ENCODE measurements at regions not wholly inside any gene's neighbourhood (a gene's known extent, or its start where the extent isn't known, plus 50 kb on each side); places are given as distances from the start of the nearest gene placed in this dataset.
"Not testable (repeated sequence)": the region's sequence is repeated elsewhere in the genome, so short reads cannot be mapped to it uniquely, and the experiment has no call there.

DNA sequence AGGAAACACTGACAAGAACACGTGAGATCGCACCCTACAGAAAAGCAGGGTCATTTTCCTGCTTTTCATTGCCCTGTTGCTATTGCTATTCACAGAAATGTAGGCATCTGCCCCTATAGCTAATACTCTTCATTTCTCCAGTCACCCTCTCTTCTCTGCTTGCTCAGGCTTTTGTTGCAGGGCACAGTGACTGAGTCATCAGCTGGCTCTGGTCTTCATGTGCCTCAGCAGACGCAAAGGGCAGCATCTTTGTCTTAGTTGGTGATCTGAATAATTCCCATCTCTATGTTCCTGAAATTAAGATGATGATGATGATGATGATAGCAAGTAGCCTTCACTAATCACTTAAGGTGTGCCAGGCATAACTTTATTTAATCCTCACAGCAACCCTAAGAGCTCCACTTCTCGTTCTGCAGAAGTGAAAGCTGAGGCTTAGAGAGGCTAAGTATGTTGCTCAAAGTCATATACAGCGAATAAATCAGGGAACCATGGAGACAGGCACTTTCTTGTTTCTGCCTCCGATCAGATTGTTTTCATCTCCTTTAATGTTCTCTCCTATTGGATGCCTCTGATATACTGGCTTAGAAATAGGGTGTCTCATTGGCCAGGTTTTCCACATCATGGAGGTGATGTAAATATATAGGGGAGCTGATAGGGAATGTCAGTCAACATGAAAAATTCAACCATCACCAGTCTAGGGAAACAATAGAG, 133.0 kb upstream of the STK32A start:
- DNase-seq = no peak
- peaks cover 11% of the 10 kb centered on the region for H3K4me1 Mint-ChIP-seq (ENCODE audit: low read depth, unreplicated experiment)
- no peak overlapping the region for H3K4me3 Mint-ChIP-seq (ENCODE audit: unreplicated experiment)
- no peak overlapping the region for H3K27ac Mint-ChIP-seq (ENCODE audit: unreplicated experiment)
- peaks cover 2% of the 10 kb centered on the region for H3K27me3 Mint-ChIP-seq (ENCODE audit: unreplicated experiment)
- TF ChIP-seq, protein P1, sequence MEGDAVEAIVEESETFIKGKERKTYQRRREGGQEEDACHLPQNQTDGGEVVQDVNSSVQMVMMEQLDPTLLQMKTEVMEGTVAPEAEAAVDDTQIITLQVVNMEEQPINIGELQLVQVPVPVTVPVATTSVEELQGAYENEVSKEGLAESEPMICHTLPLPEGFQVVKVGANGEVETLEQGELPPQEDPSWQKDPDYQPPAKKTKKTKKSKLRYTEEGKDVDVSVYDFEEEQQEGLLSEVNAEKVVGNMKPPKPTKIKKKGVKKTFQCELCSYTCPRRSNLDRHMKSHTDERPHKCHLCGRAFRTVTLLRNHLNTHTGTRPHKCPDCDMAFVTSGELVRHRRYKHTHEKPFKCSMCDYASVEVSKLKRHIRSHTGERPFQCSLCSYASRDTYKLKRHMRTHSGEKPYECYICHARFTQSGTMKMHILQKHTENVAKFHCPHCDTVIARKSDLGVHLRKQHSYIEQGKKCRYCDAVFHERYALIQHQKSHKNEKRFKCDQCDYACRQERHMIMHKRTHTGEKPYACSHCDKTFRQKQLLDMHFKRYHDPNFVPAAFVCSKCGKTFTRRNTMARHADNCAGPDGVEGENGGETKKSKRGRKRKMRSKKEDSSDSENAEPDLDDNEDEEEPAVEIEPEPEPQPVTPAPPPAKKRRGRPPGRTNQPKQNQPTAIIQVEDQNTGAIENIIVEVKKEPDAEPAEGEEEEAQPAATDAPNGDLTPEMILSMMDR (IDR thresholded peaks at IDR 0.05; ENCODE audit: partially characterized antibody, unreplicated experiment) = no peak
- no peaks in the 10 kb centered on the region for H3K9me3 Mint-ChIP-seq (ENCODE audit: unreplicated experiment)
- H3K36me3 Mint-ChIP-seq (ENCODE audit: unreplicated experiment) = no peaks in the 10 kb centered on the region

DNA sequence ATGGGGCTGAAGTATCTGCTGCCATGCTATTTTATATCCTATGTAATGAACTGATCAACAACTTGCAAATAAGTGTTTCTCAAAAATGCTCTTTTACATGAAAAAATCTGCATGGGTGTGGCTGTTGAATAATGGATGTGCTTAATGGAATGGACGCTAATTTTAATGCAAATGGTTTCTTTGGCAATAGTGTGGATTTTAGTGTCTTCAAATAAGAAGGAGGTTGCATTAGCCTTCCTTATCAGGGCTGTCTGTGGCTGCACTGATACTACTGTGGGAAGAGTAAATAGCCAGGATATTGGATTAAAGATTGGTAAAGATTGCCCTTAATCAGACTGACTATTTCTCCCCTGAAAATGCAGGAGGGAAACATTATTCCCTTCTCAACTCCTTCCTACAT, 121.9 kb upstream of the STK32A start:
- TF ChIP-seq, protein P1 (IDR thresholded peaks at IDR 0.05; ENCODE audit: partially characterized antibody, unreplicated experiment) = no peak
- no peaks in the 10 kb centered on the region for H3K36me3 Mint-ChIP-seq (ENCODE audit: unreplicated experiment)

DNA sequence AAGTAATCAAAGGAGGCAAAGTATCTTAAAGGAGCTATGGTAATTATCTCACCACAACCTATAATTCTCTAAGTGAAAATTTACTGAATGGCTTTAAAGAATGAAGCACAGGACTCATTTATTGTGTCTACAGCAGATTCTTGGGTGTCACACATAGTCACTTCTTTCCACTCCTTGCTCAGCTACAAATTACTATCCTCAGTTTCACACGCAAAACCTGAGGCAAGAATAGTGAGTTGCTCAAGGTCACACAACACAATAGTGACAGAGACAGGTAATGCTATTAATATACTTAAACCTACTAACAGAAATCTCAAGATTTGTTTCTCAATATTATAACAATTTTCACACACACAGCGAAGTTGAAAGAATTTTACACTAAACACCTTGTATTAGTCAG, 120.9 kb upstream of the STK32A start:
- Mint-ChIP-seq H3K36me3 (ENCODE audit: unreplicated experiment) (no peaks in the 10 kb centered on the region), H3K4me3 (ENCODE audit: unreplicated experiment) (no peak overlapping the region), H3K27me3 (ENCODE audit: unreplicated experiment) (no peaks in the 10 kb centered on the region), H3K9me3 (ENCODE audit: unreplicated experiment) (no peaks in the 10 kb centered on the region), H3K4me1 (ENCODE audit: low read depth, unreplicated experiment) (no peaks in the 10 kb centered on the region), H3K27ac (ENCODE audit: unreplicated experiment) (no peak overlapping the region)
- DNase-seq = no peak
- TF ChIP-seq, protein P1 (IDR thresholded peaks at IDR 0.05; ENCODE audit: partially characterized antibody, unreplicated experiment) = no peak

More for the DNA sequence above, 121.9 kb upstream of the STK32A start:
- H3K4me3 Mint-ChIP-seq (ENCODE audit: unreplicated experiment) = no peak overlapping the region
- no peaks in the 10 kb centered on the region for H3K4me1 Mint-ChIP-seq (ENCODE audit: low read depth, unreplicated experiment)
- no peaks in the 10 kb centered on the region for H3K9me3 Mint-ChIP-seq (ENCODE audit: unreplicated experiment)
- no peak overlapping the region for H3K27ac Mint-ChIP-seq (ENCODE audit: unreplicated experiment)
- DNase-seq = no peak
- H3K27me3 Mint-ChIP-seq (ENCODE audit: unreplicated experiment) = no peaks in the 10 kb centered on the region

DNA sequence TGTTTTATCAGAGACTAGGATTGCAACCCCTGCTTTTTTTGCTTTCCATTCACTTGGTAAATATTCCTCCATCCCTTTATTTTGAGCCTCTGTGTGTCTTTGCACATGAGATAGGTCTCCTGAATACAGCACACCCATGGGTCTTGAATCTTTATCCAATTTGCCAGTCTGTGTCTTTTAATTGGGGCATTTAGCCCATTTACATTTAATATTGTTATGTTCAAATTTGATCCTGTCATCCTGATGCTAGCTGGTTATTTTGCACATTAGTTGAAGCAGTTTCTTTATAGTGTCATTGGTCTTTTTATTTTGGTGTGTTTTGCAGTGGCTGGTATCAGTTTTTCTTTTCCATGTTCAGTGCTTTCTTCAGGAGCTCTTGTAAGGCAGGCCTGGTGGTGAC, 95.1 kb upstream of the STK32A start:
- H3K4me1 Mint-ChIP-seq (ENCODE audit: low read depth, unreplicated experiment); H3K9me3 Mint-ChIP-seq (ENCODE audit: unreplicated experiment); H3K27ac Mint-ChIP-seq (ENCODE audit: unreplicated experiment); DNase-seq; H3K4me3 Mint-ChIP-seq (ENCODE audit: unreplicated experiment); H3K27me3 Mint-ChIP-seq (ENCODE audit: unreplicated experiment): not testable (repeated sequence)
- H3K36me3 Mint-ChIP-seq (ENCODE audit: unreplicated experiment) = peaks cover 23% of the 10 kb centered on the region

DNA sequence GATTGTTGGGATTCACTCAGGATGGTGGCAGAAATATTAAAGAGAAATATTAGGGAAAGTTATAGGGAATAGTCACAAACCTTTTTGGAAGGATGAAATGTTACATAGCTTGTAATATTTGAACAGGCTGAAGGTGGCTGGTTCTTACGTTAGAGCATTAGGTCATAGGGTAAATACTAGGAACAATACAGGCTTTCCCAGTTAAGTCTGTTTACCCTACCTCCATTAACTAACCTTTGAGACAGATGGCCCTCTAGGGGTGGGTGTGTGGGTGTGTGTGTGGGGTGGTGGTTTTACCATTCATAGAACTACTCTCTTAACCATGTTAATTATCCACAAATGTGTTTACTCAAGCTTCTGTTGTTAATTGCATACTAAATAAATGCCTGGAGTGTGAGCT, 94.3 kb upstream of the STK32A start:
- Mint-ChIP-seq H3K4me3 (ENCODE audit: unreplicated experiment) (no peak overlapping the region), H3K4me1 (ENCODE audit: low read depth, unreplicated experiment) (no peaks in the 10 kb centered on the region), H3K27ac (ENCODE audit: unreplicated experiment) (no peak overlapping the region), H3K36me3 (ENCODE audit: unreplicated experiment) (peaks cover 23% of the 10 kb centered on the region), H3K9me3 (ENCODE audit: unreplicated experiment) (peaks cover 9% of the 10 kb centered on the region), H3K27me3 (ENCODE audit: unreplicated experiment) (no peaks in the 10 kb centered on the region)
- TF ChIP-seq, protein P1 (IDR thresholded peaks at IDR 0.05; ENCODE audit: partially characterized antibody, unreplicated experiment) = no peak
- no peak for DNase-seq

DNA sequence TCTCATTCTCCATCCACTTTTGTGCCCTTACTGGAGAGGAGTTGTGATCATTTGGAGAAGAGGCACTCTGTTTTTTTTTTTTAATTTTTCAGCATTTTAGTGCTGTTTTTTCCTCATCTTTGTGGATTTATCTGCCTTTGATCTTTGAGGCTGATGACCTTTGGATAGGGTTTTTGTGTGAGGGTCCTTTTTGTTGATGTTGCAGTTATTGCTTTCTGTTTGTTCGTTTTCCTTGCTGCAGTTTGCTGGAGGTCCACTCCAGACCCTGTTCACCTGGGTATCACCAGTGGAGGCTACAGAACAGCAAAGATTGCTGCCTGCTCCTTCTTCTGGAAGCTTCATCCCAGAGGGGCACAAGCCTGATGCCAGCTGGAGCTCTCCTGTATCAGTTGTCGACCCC, 93.2 kb upstream of the STK32A start:
- H3K4me3 Mint-ChIP-seq (ENCODE audit: unreplicated experiment); H3K27me3 Mint-ChIP-seq (ENCODE audit: unreplicated experiment); H3K27ac Mint-ChIP-seq (ENCODE audit: unreplicated experiment); H3K9me3 Mint-ChIP-seq (ENCODE audit: unreplicated experiment); H3K4me1 Mint-ChIP-seq (ENCODE audit: low read depth, unreplicated experiment); DNase-seq: not testable (repeated sequence)
- H3K36me3 Mint-ChIP-seq (ENCODE audit: unreplicated experiment) = peaks cover 23% of the 10 kb centered on the region
